HG03175 (cell line): ENCODE measurements at regions not wholly inside any gene's neighbourhood (a gene's known extent, or its start where the extent isn't known, plus 50 kb on each side); places are given as distances from the start of the nearest gene placed in this dataset.
A peak's percentile ranks its signal among the peaks of the same experiment; 100 is the strongest.

ENCODE experiments used
- ATAC-seq: cut with Tn5 transposase; IDR thresholded peaks from one replicate; pipeline ENCODE4 v1.9.1; 2021; ENCODE audit warnings: mild to moderate bottlenecking, moderate library complexity; ENCODE audit not compliant: unreplicated experiment

DNA sequence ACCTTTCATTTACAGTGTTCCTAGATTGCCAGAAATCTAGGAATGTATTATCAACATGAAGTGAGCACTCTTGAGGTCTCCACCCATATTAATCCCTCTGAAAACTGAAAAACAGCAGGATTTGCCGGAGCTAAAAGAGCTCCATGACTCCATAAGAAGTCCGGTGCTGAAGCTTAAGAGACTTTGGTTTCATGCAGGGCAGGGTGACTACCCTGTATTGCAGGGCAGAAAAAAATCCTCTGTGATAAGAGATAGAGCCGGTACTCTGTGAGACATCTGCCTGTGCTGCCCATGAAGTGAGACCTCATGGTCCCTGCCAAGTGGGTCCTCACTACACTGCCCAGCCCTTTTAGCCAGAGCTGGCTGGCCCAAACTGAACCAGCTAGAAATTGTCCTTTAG, 127.2 kb upstream of the NPY2R start:
- ATAC-seq = no peak

- no peak for ATAC-seq
Observed at GRCh38 chr4:155085843-155086530, 122.4 kb upstream of the NPY2R start.

- ATAC-seq = no peak
Observed at GRCh38 chr4:155094201-155094820, 114.1 kb upstream of the NPY2R start.

GRCh38 chr4:155099231-155099630, 109.2 kb upstream of the NPY2R start:
- ATAC-seq = no peak

DNA sequence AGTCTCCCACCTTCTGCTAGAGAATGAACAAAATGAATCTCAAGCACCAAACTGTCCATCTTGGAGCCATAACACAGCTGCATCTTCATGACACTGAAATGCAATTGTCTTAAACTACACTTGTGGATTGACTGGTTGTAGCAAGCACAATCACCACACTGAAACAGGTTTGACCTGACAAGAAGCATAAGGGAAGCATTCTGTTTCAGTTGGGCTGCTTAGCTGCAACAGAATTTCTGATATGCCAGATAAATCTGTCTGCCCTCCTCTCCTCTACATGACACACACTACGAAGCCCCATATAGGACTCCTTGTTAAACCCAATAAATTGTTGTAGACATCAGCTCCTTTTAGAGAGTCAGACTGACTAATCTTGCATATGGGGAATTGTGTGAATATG, 101.8 kb upstream of the NPY2R start:
- no peak for ATAC-seq

DNA sequence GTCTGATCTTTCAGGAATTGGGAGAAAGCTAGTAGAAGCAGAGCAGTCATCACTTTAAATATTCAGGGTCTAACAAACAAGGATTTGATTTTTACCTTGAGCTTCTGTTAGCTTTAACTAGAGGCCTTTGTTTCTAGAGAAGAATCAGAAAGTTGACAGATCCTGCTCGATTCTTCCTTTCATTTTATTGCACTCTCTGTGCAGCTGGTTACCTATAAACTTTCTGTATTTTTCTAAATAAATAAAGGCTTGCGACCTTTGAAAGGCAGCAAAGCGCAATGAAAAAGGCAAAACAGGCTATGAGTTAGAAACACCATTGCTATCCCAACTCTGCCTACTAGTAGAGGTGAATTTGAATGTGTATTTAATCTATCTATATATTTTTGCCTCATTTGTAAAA, 101.4 kb upstream of the NPY2R start:
- no peak for ATAC-seq

GRCh38 chr4:155114790-155115189, 93.6 kb upstream of the NPY2R start:
- no peak for ATAC-seq

GRCh38 chr4:155119006-155119405, 89.4 kb upstream of the NPY2R start:
- ATAC-seq = no peak

- ATAC-seq = no peak
Observed at GRCh38 chr4:155120536-155120935, 87.9 kb upstream of the NPY2R start.

GRCh38 chr4:155122382-155122781, 86.1 kb upstream of the NPY2R start:
- ATAC-seq = no peak

DNA sequence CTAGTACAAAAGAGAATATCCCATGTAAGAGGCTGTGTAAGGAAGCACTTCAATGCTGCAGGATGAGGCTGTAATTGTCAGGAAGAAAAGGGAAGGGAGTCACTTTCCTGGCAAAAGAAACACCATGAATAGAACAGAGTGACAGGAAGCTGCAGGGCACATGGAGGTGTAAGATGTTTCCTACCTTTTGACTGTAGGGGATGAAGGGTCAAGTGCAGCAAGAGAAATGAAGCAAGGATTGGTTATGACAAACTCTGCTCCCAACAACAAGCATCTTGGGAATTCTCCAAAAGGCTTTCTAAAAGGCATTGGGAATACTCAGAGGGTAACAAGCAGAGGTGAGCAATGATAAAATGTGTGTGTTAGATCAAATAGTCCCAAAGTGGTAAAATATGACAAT, 74.3 kb upstream of the NPY2R start:
- no peak for ATAC-seq

GRCh38 chr4:155140889-155141288, 67.5 kb upstream of the NPY2R start:
- ATAC-seq = no peak

DNA sequence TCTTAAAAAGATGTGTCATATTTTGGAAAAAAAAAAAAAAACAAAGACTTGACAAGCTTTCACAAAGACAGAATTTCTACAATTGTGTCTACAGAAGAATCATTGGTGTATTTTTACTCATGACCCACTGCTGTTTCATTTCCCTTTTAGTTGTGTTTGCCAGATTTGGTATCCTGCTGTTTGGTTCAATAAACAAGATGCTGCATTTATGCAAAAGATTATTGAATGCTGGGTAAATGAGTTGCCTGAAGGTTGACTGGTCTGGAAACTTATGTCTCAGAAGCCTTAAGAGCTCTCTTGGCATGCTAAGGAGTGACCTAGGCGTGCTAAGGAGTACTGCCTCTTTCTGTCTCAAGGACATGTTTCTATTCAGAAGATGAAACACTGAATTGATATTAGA, 64.9 kb upstream of the NPY2R start:
- ATAC-seq = peak; percentile 64
